ENCODE measurements at regions not wholly inside any gene's neighbourhood (a gene's known extent, or its start where the extent isn't known, plus 50 kb on each side); places are given as distances from the start of the nearest gene placed in this dataset.

DNA sequence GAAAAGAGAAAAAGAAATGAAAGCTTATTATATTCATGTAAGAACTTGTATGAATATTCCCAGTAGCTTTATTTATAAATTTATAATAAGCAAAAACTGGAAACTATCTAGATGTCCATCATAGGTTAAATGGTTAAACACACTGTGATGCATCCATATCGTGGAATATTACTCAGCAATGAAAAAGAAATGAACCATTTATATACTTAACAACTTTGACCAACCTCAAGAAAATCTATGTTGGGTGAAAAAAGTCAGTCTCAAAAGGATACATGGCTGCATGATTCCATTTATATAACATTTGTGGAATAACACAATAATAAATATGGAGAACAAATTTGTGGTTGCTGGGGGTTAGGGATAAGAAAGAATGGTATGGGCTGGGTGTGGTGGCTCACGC lies 713.0 kb upstream of the SGO1 start:
- CTCF ChIA-PET = no interaction called here
- H3K79me1 ChIP-seq (ENCODE audit: low read depth in 1 of 2, low read length in 2 of 2) = no peaks in the 10 kb centered on the region
- no peak overlapping the region for H2AK5ac ChIP-seq (ENCODE audit: low read depth, low read length)
- H3K36me3 ChIP-seq (ENCODE audit: control insufficient read depth, insufficient read depth, low read length) = no peaks in the 10 kb centered on the region
- H2AK9ac ChIP-seq (replicated peaks; ENCODE audit: low read depth, low read length, poor library complexity) = no peak overlapping the region
- no peak overlapping the region for H3K4ac ChIP-seq (ENCODE audit: low read depth, low read length)
- H3K9ac ChIP-seq (ENCODE audit: low read depth, low read length) = no peak overlapping the region
- H2BK15ac ChIP-seq (ENCODE audit: low read depth, low read length) = no peak overlapping the region
- no peak overlapping the region for H3K14ac ChIP-seq (replicated peaks; ENCODE audit: low read depth, low read length)
- WGBS, 2 experiments (ENCODE audit: extremely low coverage in 2 of 2, insufficient read length in 1 of 2) = no CpG with 5 or more reads among the region's 2 CpGs
- H2AFZ ChIP-seq (replicated peaks; ENCODE audit: low read length, poor library complexity) = no peak overlapping the region
- dilution Hi-C loops (cut with HindIII; ENCODE audit: low sequenced_read_pairs, unreplicated experiment) = no loop called here
- no peak overlapping the region for H4K8ac ChIP-seq (ENCODE audit: low read depth in 2 of 2, low read length in 2 of 2)
- no peaks in the 10 kb centered on the region for H3K4me1 ChIP-seq (ENCODE audit: control insufficient read depth, insufficient read depth, low read length)
- H2BK120ac ChIP-seq (ENCODE audit: low read depth, low read length) = no peak overlapping the region
- no peaks in the 10 kb centered on the region for H4K20me1 ChIP-seq (ENCODE audit: insufficient read depth, low read length)
- intact Hi-C loops (cut with micrococcal nuclease) = no loop called here
- in situ Hi-C loops (cut with MboI; ENCODE audit: low sequenced_read_pairs) = no loop called here
- H3K18ac ChIP-seq (ENCODE audit: low read depth, low read length) = no peak overlapping the region
- peaks cover 4% of the 10 kb centered on the region for H3K9me3 ChIP-seq (ENCODE audit: control insufficient read depth, insufficient read depth, low read length)
- no peak overlapping the region for H3K4me2 ChIP-seq (ENCODE audit: low read depth, low read length)
- no peak overlapping the region for H3K27ac ChIP-seq (ENCODE audit: insufficient read depth, low read length)
- H4K91ac ChIP-seq (ENCODE audit: insufficient read depth, low read depth, low read length) = no peak overlapping the region
- no peak overlapping the region for H3K56ac ChIP-seq (ENCODE audit: extremely low read depth, insufficient read depth, low read length)
- no peak overlapping the region for H3K4me3 ChIP-seq (ENCODE audit: insufficient read depth, low read depth, low read length)
- no peak overlapping the region for H2BK5ac ChIP-seq (ENCODE audit: low read depth, low read length, poor library complexity, severe bottlenecking)
- H2BK20ac ChIP-seq (ENCODE audit: low read depth, low read length) = no peak overlapping the region
- BruUV-seq (replicated peaks) = no TSS peak
- H3K9me1 ChIP-seq (ENCODE audit: insufficient read depth, low read length) = no peaks in the 10 kb centered on the region
- POLR2A ChIA-PET (ENCODE audit: unreplicated experiment) = no interaction called here
- TF ChIP-seq RFX5 (IDR thresholded peaks at IDR 0.05; ENCODE audit: low read depth, low read length) (no peak), MXI1 (IDR thresholded peaks at IDR 0.05; ENCODE audit: borderline replicate concordance, low read depth, low read length) (no peak)
- DNase-seq = no peak
- no peak overlapping the region for H4K5ac ChIP-seq (ENCODE audit: low read depth, low read length)
- H3K23ac ChIP-seq (ENCODE audit: low read depth, low read length) = no peak overlapping the region
- no peak for ATAC-seq (ENCODE audit: low read depth)
- no peaks in the 10 kb centered on the region for H3K27me3 ChIP-seq (ENCODE audit: control insufficient read depth, insufficient read depth, low read length)
